HL-60 (cell line): ENCODE measurements at regions not wholly inside any gene's neighbourhood (a gene's known extent, or its start where the extent isn't known, plus 50 kb on each side); places are given as distances from the start of the nearest gene placed in this dataset.

Source experiments
- GABPA ChIP-seq: IDR thresholded peaks from 2 replicates; pipeline ENCODE4 v1.6.1; 2012; ENCODE audit warnings: low read depth
- POLR2AphosphoS5 ChIP-seq: IDR thresholded peaks from 2 replicates; pipeline ENCODE4 v1.6.1; 2012; ENCODE audit warnings: low read depth
- SPI1 ChIP-seq: IDR thresholded peaks from 2 replicates; pipeline ENCODE4 v1.6.1; 2012; ENCODE audit warnings: low read depth, mild to moderate bottlenecking, borderline replicate concordance
- TF ChIP-seq, protein P1 (sequence below): IDR thresholded peaks from one replicate; pipeline ENCODE4 v1.5.1; 2011; ENCODE audit warnings: low read length, control low read depth, inconsistent platforms; ENCODE audit not compliant: insufficient read depth
- TF ChIP-seq, protein P2 (sequence below): IDR thresholded peaks from 2 replicates; pipeline ENCODE4 v1.6.1; 2012; ENCODE audit warnings: low read depth; ENCODE audit not compliant: insufficient replicate concordance

DNA sequence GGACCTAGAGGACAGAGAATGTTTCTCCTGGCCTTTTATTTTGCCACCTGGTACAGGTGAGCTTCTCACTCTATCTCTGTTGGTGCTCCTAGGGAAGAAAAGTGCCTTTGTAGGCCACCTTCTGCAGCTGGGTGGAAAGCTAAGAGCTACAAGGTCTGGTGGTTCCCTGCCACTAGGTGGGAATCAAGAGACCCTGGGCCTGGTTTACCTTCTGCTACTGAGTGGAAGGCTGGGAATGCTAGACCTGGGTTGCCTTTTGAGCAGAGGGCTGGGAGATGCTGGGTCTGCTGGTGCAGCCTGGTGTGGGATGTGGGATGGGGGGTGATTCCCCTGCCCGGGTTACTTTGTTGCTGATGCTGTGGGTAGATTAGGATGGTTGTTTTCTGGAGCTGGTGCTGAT, 72.6 kb downstream of the EBLN2 start:
- TF ChIP-seq, protein P1, sequence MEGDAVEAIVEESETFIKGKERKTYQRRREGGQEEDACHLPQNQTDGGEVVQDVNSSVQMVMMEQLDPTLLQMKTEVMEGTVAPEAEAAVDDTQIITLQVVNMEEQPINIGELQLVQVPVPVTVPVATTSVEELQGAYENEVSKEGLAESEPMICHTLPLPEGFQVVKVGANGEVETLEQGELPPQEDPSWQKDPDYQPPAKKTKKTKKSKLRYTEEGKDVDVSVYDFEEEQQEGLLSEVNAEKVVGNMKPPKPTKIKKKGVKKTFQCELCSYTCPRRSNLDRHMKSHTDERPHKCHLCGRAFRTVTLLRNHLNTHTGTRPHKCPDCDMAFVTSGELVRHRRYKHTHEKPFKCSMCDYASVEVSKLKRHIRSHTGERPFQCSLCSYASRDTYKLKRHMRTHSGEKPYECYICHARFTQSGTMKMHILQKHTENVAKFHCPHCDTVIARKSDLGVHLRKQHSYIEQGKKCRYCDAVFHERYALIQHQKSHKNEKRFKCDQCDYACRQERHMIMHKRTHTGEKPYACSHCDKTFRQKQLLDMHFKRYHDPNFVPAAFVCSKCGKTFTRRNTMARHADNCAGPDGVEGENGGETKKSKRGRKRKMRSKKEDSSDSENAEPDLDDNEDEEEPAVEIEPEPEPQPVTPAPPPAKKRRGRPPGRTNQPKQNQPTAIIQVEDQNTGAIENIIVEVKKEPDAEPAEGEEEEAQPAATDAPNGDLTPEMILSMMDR = no peak
- TF ChIP-seq, protein P2, sequence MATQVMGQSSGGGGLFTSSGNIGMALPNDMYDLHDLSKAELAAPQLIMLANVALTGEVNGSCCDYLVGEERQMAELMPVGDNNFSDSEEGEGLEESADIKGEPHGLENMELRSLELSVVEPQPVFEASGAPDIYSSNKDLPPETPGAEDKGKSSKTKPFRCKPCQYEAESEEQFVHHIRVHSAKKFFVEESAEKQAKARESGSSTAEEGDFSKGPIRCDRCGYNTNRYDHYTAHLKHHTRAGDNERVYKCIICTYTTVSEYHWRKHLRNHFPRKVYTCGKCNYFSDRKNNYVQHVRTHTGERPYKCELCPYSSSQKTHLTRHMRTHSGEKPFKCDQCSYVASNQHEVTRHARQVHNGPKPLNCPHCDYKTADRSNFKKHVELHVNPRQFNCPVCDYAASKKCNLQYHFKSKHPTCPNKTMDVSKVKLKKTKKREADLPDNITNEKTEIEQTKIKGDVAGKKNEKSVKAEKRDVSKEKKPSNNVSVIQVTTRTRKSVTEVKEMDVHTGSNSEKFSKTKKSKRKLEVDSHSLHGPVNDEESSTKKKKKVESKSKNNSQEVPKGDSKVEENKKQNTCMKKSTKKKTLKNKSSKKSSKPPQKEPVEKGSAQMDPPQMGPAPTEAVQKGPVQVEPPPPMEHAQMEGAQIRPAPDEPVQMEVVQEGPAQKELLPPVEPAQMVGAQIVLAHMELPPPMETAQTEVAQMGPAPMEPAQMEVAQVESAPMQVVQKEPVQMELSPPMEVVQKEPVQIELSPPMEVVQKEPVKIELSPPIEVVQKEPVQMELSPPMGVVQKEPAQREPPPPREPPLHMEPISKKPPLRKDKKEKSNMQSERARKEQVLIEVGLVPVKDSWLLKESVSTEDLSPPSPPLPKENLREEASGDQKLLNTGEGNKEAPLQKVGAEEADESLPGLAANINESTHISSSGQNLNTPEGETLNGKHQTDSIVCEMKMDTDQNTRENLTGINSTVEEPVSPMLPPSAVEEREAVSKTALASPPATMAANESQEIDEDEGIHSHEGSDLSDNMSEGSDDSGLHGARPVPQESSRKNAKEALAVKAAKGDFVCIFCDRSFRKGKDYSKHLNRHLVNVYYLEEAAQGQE = no peak
- TF ChIP-seq POLR2AphosphoS5 = no peak
- no peak for TF ChIP-seq SPI1
- TF ChIP-seq GABPA = no peak
